ENCODE measurements at regions not wholly inside any gene's neighbourhood (a gene's known extent, or its start where the extent isn't known, plus 50 kb on each side); places are given as distances from the start of the nearest gene placed in this dataset.

DNA sequence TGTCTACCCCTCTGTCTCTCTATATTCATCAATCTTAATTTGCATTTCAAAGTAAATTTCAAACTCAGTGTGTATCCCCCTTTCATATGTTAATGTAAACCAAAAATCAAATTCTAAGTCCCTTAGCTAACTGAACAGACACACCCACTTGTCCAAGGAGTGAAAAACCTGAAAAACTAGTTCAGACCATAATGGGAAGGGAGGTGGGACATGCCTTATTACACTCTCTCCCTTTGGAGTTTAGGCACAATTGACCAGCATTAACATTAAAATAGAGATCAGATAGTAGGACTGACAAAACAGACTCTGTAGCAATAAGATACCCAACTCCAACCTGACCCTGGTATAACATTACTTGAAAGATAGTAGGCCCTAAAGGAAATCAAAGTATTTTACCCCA lies 247.7 kb upstream of the GADL1 start:
- TF ChIP-seq, protein P1, sequence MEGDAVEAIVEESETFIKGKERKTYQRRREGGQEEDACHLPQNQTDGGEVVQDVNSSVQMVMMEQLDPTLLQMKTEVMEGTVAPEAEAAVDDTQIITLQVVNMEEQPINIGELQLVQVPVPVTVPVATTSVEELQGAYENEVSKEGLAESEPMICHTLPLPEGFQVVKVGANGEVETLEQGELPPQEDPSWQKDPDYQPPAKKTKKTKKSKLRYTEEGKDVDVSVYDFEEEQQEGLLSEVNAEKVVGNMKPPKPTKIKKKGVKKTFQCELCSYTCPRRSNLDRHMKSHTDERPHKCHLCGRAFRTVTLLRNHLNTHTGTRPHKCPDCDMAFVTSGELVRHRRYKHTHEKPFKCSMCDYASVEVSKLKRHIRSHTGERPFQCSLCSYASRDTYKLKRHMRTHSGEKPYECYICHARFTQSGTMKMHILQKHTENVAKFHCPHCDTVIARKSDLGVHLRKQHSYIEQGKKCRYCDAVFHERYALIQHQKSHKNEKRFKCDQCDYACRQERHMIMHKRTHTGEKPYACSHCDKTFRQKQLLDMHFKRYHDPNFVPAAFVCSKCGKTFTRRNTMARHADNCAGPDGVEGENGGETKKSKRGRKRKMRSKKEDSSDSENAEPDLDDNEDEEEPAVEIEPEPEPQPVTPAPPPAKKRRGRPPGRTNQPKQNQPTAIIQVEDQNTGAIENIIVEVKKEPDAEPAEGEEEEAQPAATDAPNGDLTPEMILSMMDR (IDR thresholded peaks at IDR 0.05) = no peak
- no peak for TF ChIP-seq POLR2A (IDR thresholded peaks at IDR 0.05)

Data from esophagus squamous epithelium (tissue), 4 donors.